K562 (cell line): ENCODE measurements at regions not wholly inside any gene's neighbourhood (a gene's known extent, or its start where the extent isn't known, plus 50 kb on each side); places are given as distances from the start of the nearest gene placed in this dataset. TPM values are rescaled to one million over a fixed set of nuclear protein-coding genes. Genes with fewer than 3 reads are reported as not detected.

Experiments
- small RNA-seq: library from RNA; depleted of rRNA; stranded (forward); fragments of <200 nt; gene quantifications from one replicate; pipeline ENCODE3, GENCODE V24; 2014

Small RNA genes lying in the stretch of these regions (small RNA-seq; reads per million reads assigned to genes)
- not detected for gene RN7SL776P
